NCI-H1930 (cell line): ENCODE measurements at regions not wholly inside any gene's neighbourhood (a gene's known extent, or its start where the extent isn't known, plus 50 kb on each side); places are given as distances from the start of the nearest gene placed in this dataset.
A peak's percentile ranks its signal among the peaks of the same experiment; 100 is the strongest.

Source experiments
- DNase-seq, 2 experiments: peaks; one replicate each; lab custom pipeline; 2025; lab: John Stamatoyannopoulos, UW

DNA sequence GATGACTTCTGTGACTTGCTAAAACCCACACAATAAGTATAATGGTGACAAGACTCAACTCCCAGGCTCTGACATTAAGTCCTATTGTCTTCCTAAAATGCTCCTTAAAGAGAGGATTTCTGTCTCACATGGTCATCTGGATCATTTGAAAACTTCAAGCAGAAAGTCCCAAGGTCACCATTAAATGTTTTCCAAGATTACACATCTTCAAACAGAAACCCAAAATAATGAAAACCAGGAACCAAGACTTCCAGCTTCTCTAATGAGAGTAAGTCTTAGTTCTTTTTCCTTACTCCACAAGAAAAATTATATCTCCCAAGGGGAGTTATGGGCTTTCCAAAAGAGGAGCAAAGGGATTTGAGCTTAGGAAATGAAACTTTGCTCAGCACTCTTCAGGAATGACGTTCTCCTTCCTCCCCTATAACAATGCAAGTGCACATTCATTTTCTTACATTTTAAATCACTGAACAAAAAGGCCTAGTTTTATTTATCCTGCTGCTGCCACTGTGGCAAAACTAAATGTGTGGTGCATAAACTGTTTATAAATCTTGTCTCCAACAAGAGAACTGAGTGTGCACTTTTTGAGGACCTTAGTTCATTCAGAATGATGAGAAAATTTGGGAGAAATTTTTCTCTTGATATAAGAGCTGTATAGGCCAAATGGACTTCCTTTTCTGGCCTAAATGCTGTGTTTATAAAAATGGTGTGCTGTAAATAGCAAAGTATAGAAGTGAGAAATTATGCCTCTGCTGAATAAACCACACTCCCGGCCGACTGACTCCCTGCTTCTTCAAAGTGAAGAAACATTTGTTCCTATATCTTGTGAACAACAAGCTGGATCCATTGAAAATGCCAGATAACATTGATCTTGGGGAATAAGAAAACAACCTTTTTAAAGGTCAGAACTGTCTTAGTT is 148.4 kb upstream of the PLEKHG7 start:
- no peak for DNase-seq

- DNase-seq = no peak
Measured at GRCh38 chr12:92553389-92553788, 149.4 kb upstream of the PLEKHG7 start.

GRCh38 chr12:92552412-92553108 is 150.2 kb upstream of the PLEKHG7 start:
- no peak for DNase-seq

DNA sequence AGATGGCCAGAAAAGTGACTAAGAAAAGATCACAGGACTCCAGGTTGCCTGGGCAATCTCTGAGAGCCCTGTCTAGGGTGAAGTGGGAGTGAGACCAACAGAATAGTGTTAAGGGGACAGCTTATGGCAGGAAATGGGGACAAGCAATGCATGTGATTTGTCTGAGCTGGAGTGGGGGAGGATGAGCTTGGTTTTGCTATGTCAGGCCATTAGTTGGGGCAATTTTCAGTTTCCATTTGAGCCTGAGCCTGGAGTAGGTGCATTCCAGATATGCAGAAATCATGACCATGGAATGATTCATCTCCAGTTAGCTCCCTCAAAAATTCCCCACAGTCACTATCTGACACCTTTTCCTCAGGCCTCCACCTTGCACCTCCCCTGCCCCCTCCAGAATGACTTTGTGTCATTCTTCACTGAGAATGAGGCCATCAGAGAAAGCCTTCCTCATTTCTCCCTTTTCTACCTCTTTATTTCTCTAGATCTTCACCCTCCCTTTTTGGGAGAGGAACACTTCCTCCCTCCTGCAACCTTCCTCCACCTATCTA is 150.9 kb upstream of the PLEKHG7 start:
- no peak for DNase-seq

GRCh38 chr12:92551210-92551609 is 151.6 kb upstream of the PLEKHG7 start:
- no peak for DNase-seq

- no peak for DNase-seq
Measured at GRCh38 chr12:92550661-92551060, 152.1 kb upstream of the PLEKHG7 start.

DNA sequence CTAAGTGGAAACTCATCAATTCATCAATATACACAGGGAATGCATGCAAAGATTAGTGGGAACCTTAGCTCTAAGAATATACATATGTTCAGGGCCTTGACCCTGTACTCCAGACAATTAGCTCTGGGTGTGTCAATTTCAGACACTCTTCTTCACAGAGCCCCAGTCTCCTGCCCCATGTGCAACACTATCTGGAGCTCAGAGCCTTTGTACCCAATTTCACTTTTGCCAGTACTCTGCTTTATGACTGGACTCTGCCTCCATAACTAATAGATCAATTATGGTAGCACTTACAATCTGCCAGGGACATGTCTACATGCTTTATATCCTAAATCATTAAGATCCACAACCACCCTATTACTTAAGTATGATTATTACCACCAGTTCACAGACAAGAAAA is 152.5 kb upstream of the PLEKHG7 start:
- no peak for DNase-seq

- no peak for DNase-seq
Measured at GRCh38 chr12:92549516-92549915, 153.3 kb upstream of the PLEKHG7 start.

DNA sequence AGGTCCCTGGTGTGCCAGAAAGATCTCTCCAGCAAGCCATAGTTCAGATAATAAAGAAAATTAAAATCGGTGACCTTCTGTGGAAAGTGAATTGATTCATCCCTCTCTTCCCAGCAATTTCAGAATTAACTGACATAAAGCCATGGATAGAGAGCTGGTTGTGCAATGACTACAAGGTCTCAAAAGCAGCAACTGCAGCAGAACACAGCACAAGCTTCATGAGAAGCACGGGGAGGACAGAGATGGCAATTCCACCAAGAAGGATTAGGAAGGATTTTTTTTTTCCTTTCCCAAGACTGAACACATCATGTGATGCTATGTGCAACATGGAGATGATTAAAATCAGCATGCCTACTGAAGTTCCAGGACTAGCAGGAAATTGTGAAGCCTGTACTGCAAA is 154.9 kb upstream of the PLEKHG7 start:
- no peak for DNase-seq

- no peak for DNase-seq
Measured at GRCh38 chr12:92547420-92547819, 155.4 kb upstream of the PLEKHG7 start.

DNA sequence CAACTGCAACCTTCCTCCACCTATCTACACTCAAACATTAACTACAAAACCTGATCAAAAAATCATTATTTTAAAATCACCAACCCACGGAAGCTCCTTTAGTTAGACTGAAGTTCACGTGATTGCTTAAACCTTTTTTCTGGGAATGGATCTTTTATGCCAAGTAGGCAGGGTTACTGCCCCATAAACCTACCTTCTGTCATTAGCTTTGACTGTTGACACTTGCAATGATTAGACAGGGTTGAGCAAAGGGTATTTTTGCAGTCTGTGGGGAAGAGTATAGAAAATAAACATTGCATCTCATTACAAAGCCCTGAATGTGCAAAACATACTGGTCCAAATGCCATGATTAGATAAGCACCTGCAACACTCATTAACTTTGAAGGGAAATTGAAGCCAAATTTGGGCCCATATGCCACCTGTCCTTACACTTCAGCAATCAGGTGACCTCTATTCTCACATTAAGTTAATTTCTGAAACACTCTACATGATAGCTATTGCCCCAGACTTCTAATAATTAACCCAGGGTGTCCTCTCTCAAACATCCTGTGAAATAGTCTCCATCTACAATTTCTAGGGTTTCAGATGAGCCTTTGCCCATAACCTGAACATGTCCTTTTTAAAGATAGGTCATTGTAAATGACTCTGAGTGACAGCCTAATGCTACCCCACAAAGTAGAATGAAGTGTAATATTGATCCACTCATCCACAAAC is 156.0 kb upstream of the PLEKHG7 start:
- peak in 1 of 2 experiments; percentile 11 for DNase-seq

DNA sequence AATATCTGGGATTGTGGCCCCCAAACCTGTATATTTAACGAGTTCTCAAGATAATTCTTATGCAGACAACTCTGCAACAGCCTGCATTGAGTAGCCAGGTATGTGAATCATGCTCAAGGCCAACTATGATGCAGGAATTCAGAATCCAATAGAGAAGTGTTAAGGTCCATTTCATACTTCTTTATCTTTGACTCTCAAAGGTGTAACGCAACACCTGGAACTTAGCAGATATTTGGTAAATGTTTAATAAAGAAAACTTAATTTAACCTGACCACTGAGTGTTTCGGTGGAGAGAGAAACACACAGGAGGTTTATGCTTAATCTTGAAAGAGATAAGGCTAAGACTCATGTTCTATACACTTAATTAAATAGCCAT is 156.5 kb upstream of the PLEKHG7 start:
- DNase-seq = no peak

- DNase-seq = no peak
Measured at GRCh38 chr12:92544322-92544721, 158.5 kb upstream of the PLEKHG7 start.

DNA sequence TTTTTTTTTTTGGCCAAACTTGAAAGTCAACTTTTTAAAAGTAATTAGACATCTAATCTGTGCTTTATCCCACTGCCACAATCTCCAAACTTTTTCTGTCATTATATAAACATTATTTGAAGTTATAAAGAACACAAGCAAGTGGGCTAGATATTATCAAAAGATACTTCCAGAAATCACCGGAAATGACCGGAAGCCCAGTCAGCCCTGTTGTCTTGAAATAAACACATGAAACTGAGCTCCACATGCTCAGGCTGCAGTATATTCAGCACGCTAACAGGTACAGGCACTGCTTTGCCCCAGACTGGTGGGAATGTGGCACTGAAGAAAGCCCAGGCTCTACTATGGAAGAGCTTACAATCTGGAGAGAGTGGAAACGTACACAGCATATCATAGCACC is 158.9 kb upstream of the PLEKHG7 start:
- DNase-seq = no peak

- no peak for DNase-seq
Measured at GRCh38 chr12:92543359-92543758, 159.4 kb upstream of the PLEKHG7 start.

DNA sequence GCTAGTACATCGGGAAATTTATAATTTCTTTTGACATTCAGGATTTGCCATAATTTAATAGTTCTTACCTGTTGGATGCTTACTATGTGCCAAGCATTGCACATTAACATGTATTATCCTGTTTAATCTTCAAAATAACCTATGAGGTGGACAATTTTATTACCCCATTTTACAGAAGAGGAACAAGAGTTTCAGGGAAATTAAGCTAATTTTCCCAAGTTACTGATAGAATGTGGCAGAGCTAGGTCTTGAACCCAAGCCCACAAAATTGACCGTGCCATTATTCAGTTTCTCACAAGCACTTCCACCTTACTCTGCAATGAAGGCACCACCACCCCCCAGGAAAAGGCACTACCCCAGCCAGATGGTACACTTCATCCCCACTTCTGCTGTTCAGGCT is 161.1 kb upstream of the PLEKHG7 start:
- no peak for DNase-seq

DNA sequence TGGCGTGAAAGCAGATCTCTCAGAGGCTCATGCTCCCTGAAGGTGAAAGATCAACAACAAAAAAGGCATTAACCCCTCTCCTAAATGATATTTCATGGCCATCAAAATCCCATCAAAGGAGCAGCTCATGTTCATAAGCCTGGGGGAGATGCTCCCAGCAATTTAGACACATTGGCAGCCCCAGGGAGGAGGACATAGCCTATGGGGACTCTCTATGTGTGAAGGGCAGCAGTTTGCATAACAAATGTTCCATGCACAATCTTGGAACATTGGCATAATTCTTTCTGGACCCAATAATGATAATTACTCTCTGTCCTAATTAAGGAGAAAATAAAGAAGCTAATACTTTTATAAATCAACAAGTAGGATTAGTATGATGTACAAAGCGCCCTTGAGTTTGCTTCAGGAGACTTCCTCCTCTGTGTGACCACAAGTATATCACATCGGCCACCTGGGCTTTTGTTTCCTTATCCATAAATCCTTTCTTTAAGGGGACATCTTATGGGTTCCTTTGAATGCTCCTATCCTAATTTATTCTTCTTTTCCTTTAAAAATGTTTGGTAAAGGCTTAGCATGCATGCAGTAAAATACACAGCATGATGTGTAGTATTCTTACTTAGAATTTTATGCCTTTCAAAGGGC is 161.9 kb upstream of the PLEKHG7 start:
- DNase-seq = peak in 1 of 2 experiments; percentile 3

- no peak for DNase-seq
Measured at GRCh38 chr12:92539976-92540781, 162.6 kb upstream of the PLEKHG7 start.

- no peak for DNase-seq
Measured at GRCh38 chr12:92539110-92539749, 163.6 kb upstream of the PLEKHG7 start.

GRCh38 chr12:92537290-92537960 is 165.4 kb upstream of the PLEKHG7 start:
- DNase-seq = no peak
